Ramos (cell line): ENCODE measurements at regions not wholly inside any gene's neighbourhood (a gene's known extent, or its start where the extent isn't known, plus 50 kb on each side); places are given as distances from the start of the nearest gene placed in this dataset.

Experiments
- in situ Hi-C: fragments of 300-500 bp; cut with MboI; formaldehyde crosslinking; loops from one replicate; pipeline ENCODE4 v1.14.3; 2022; ENCODE audit warnings: low sequenced_read_pairs; ENCODE audit not compliant: unreplicated experiment

DNA sequence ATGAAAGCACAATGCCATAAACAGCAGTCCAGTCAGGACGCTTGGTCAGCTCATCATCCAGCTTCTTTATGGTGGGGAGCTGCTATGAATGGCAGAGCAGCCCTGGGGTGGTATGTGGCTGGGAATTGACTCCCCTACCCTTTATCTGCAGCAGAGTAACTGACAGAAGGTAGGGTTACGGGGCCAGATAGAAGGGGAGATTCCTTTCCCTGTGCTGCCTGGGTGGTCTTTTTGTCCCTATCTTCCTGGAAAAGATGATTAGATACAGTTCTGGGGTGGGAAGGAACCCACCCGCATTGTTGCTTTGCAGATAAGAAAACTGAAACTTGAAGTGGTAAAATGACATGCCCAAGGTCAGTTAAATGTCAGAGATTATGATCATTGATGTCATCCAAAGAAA lies 405.5 kb downstream of the ARHGEF28 start:
- in situ Hi-C loops = no loop called here

GRCh38 chr5:74030821-74031220 lies 404.8 kb downstream of the ARHGEF28 start:
- in situ Hi-C loops = no loop called here

- in situ Hi-C loops = no loop called here
Observed at GRCh38 chr5:74030371-74030770, 404.4 kb downstream of the ARHGEF28 start.

DNA sequence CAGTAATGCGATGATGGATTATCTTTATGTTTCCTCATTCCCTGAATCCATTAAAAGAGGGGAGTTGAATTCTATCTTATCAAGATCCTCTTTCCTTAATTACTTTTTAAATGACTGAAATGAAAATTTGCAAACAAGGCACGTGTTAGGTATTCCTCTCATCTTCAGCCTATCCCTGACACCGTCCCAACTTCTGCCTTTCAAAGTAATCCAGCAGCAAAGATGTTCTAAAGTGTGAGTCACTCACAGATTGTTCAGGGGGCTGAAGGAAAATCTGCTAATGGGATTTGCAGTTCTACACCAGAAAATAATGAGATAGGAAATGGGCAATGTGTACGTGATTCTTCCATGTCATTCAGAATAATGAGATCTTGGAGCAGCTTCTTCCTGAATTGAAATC lies 403.0 kb downstream of the ARHGEF28 start:
- in situ Hi-C loops = no loop called here

DNA sequence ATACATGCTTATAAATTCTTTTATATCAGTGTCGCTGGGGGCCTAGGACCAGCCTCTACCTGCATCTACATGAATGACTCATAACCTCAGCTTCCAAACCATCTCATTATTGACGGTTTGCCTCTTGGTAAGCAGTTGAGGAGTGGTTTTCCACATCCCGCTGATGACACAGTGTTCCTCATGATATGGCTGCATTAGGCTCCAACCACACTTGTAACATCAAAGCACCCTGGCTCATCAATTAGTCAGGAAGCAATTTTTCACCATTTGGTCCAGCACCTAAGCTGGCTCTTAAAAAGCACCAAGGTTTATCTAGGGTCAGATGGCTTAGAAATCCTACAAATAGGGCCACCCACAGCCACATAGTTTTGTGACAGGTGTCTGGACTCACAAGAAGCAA lies 402.4 kb downstream of the ARHGEF28 start:
- in situ Hi-C loops = no loop called here

DNA sequence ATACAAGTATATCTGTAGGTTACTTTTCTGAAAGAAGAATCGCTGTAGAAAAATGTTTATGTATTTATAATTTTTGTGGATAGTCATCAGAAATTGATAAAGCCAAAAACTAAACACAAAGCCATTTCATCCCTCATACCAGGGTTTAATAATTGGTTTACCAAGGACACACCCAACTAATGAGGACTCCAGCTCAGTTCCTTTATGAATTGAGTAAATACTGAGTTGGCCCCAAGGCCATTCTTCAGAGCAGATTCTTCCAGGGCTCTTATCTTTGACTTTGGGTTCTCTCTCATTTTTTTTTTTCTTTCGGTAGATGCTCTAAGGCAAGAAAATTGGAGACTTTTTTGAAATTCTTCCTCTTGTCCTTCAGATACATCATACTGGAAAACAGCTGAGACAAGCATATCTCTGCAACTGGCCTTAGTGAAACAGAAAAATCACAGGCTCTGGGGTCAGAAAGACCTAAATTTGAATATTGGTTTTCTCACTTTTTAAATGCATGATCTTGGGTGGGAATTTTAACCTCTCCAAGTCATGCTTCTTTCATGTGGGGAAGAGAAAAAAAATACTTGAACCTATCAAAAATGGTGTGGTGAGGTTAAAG lies 401.8 kb downstream of the ARHGEF28 start:
- in situ Hi-C loops = no loop called here

DNA sequence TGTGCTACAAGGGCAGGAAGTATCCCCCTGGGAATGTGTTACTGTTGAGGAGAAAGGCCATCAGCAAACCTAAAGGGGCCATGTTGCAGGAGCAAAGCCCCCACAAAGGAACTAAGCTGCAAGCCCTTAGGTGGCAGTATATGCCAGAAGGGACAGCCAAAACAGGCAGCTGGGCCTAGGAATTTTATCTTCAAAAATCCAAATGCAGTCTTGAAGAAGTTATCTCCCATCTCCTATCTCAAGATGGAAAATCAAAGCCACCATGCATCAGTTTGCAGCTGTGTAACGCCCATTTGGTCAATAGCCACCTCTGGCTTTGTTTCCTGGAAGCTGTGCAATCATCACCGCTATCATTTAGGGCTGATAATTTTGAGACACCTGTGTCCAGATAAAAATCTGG lies 400.3 kb downstream of the ARHGEF28 start:
- in situ Hi-C loops = no loop called here

GRCh38 chr5:74021126-74021525 lies 395.1 kb downstream of the ARHGEF28 start:
- in situ Hi-C loops = no loop called here

DNA sequence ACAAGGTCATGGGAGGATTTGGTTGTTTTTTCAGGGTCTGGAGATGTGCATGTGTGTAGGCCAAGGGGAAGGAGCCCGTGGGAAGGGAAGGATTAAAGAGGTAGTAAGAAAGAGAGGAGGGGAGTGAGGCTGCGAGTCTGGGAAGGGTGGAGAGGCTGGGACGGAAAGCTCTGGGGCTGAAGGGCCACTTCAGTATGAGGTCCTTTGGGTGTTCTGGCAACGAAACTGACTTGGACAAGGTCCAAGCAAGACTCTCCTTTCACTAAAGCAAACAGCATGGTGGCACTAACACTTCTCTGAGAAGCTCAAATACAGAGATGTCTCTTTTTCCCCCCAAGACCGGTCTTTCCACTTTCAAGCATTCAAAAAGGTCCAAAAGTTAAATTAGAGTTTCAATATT lies 394.5 kb downstream of the ARHGEF28 start:
- in situ Hi-C loops = no loop called here

DNA sequence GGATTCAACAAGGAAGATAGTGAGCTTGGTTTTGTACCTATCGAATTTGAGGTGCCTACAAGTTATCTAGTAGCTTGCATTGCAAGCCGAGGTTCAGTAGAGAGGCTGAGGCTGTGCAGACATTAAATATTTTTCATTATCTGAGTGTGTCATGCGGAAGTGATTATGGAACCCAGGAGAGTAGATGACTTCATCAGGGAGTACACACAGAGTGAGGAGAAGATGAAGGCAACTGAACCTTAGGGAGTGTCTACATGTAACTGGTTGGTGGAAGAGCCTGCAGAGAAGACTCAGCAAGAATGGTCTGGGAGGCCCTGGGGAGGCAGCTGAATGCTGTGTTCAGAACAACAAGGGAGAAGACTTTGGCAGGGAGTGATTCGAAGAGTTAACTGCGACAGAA lies 393.9 kb downstream of the ARHGEF28 start:
- in situ Hi-C loops = no loop called here

DNA sequence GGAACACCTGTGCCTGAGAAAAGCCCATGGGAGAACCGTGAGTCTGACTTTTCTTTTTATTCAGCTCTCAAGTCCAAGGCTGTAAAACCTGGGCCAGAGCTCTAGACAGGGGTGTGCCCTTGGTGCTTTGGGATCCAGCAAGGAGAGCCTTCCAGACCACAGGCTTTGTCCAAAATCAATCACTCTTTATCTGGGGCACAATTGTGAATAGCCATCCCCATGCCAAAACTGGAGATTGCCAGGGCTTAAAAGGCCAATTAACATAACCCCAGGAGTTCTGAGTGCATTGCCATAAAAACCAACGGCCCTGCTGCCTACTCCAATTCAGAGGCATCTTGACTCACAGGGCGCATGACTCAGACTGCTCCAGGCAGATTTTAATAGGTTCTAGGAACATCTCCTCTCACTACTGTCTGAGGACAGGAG lies 391.8 kb downstream of the ARHGEF28 start:
- in situ Hi-C loops = no loop called here

DNA sequence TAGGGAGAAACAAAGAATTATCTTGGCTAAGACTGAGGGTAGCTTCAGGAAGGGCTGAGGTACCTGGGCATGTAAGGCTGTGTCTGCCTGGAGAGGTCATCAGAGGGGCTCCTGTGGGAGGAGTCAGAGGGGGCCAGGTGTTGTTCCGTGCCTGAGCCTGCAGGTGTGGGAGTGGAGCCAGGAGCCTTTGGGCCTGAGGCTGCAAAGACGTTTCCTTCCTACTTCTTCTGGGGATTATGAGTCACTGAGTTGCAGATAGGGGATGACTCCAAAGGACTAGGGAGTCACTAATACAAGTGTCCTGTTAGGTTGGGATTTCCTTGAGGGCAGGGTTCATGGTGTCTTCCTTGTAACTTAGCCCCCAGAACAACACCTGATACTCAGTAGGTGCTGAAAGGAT lies 391.1 kb downstream of the ARHGEF28 start:
- in situ Hi-C loops = no loop called here

- in situ Hi-C loops = no loop called here
Observed at GRCh38 chr5:74016373-74016772, 390.4 kb downstream of the ARHGEF28 start.

- in situ Hi-C loops = no loop called here
Observed at GRCh38 chr5:74015716-74016115, 389.7 kb downstream of the ARHGEF28 start.

GRCh38 chr5:74013222-74013621 lies 387.2 kb downstream of the ARHGEF28 start:
- in situ Hi-C loops = no loop called here

- in situ Hi-C loops = no loop called here
Observed at GRCh38 chr5:74009502-74009901, 383.5 kb downstream of the ARHGEF28 start.

DNA sequence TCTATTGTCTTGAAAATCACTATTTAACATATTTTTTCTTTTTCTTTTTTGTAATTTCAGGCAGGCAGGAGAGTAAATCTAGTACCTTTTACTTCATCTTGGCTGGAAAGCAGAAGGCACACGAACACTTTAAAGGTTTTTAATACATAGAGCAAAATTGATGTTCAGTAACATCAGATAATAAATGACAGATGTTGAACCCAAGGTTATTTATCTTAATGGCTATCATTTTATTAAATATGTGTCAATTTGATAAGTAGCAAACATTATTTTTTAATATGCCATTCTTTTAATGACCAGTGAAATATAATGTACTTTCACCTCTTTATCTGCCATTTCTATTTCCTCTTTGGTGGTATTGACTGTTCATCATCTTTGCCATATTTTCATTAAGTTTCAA lies 381.2 kb downstream of the ARHGEF28 start:
- in situ Hi-C loops = no loop called here

GRCh38 chr5:73999297-73999696 lies 373.3 kb downstream of the ARHGEF28 start:
- in situ Hi-C loops = no loop called here

GRCh38 chr5:73998489-73998888 lies 372.5 kb downstream of the ARHGEF28 start:
- in situ Hi-C loops = no loop called here

DNA sequence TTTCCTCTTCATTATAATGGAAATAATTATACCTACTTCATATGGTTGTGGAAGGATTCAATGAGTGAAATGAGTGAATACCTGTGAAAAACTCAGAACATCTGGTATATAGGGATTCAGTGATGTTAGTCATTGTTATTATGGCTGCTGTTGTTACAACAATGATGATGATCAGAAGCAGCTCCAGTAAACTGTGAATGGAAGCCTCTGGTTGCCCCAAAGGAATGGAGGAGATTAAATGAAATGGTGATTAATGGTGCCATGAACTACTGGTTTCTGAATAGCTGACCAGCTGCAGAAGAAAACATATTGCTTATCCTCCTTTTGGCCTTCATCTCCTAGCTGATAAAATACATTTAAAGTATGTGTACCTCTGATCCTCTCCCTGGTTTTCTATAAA lies 372.0 kb downstream of the ARHGEF28 start:
- in situ Hi-C loops = no loop called here

- in situ Hi-C loops = no loop called here
Observed at GRCh38 chr5:73996151-73996755, 370.3 kb downstream of the ARHGEF28 start.

GRCh38 chr5:73994963-73995362 lies 369.0 kb downstream of the ARHGEF28 start:
- in situ Hi-C loops = no loop called here
